OCI-LY3 (cell line): ENCODE measurements at regions not wholly inside any gene's neighbourhood (a gene's known extent, or its start where the extent isn't known, plus 50 kb on each side); places are given as distances from the start of the nearest gene placed in this dataset.

ENCODE experiments used
- CTCF ChIP-seq: fragments of 200-600, 300-600 bp; sonication (generic); IDR thresholded peaks from 2 replicates; pipeline ENCODE4 v1.5.1; 2014; ENCODE audit warnings: antibody characterized with exemption, low read length, low read depth
- EZH2phosphoT487 ChIP-seq: fragments of 200-600 bp; shearing (Covaris generic); IDR thresholded peaks from 2 replicates; pipeline ENCODE4 v1.6.1; 2018; ENCODE audit warnings: antibody characterized with exemption, mixed run types, low read depth

GRCh38 chr1:76687307-76688175, 179.7 kb upstream of the ST6GALNAC5 start:
- TF ChIP-seq CTCF: no peak
- TF ChIP-seq EZH2phosphoT487: no peak
